ENCODE measurements at regions not wholly inside any gene's neighbourhood (a gene's known extent, or its start where the extent isn't known, plus 50 kb on each side); places are given as distances from the start of the nearest gene placed in this dataset.

DNA sequence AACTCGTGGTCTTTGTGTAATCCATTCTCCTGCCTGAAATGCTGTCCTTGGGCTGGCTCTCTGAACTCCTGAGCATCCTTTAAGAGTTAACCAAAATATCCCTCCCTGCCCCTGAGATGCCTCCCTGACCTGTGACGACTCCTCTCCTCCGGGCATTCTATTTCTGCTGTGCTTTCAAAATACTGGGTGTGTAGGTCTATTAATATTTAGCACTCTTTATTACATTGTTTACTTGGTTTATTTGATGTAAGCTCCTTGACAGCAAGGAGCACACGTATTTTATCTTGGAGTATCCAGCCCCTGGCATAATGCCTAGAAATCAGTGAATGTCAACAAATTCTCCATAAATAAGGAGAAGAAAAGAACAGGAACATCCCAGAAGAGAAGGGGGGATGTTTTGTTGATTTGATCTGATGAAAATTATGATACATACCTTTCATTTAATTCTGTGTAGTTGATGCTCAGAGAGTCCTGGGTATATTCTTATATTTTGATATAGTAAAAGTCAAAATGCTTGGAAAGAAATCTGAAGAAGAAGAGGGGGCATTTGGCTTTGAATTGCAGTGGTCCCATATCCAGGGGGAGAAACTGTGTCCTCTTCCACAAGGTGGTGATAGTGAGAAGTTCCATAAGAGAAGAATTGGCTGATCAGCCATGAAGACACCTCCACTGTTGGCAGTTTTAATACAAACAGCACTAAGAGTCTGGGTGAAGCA lies 107.7 kb upstream of the MPP7 start:
- H3K27ac ChIP-seq (ENCODE audit: low read depth) = no peak overlapping the region
- H3K36me3 ChIP-seq (ENCODE audit: insufficient read depth) = no peaks in the 10 kb centered on the region
- no peaks in the 10 kb centered on the region for H3F3A ChIP-seq (replicated peaks; ENCODE audit: low read depth)
- H3K27me3 Mint-ChIP-seq (ENCODE audit: insufficient read depth, low read depth, poor library complexity) = no peaks in the 10 kb centered on the region
- no peaks in the 10 kb centered on the region for H3K4me1 ChIP-seq (ENCODE audit: insufficient read depth)
- H3K27me3 ChIP-seq (ENCODE audit: insufficient read depth) = no peaks in the 10 kb centered on the region
- H4K20me1 ChIP-seq (replicated peaks; ENCODE audit: insufficient read depth) = no peaks in the 10 kb centered on the region
- H3K27ac Mint-ChIP-seq = no peak overlapping the region
- H3K4me3 ChIP-seq = no peak overlapping the region
- H2AFZ ChIP-seq = no peak overlapping the region
- no peaks in the 10 kb centered on the region for H3K79me2 ChIP-seq (replicated peaks; ENCODE audit: insufficient read depth)
- TF ChIP-seq CTCF (conservative IDR thresholded peaks at IDR 0.05; ENCODE audit: low read depth in 2 of 2) (peak; percentile 51 to 53), POLR2AphosphoS5 (IDR thresholded peaks at IDR 0.05; ENCODE audit: low read depth) (no peak), REST (IDR thresholded peaks at IDR 0.05; ENCODE audit: unreplicated experiment) (no peak), NANOG (IDR thresholded peaks at IDR 0.05; ENCODE audit: borderline replicate concordance) (no peak), CREB1 (CRISPR knock-in tag; IDR thresholded peaks at IDR 0.05; ENCODE audit: low read depth) (no peak), ZNF331 (CRISPR knock-in tag; IDR thresholded peaks at IDR 0.05; ENCODE audit: low read depth) (no peak)
- H3K9me3 Mint-ChIP-seq = peaks cover 29% of the 10 kb centered on the region
- H3K4me3 Mint-ChIP-seq = no peak overlapping the region
- H3K4me1 Mint-ChIP-seq = no peaks in the 10 kb centered on the region
- peaks cover 3% of the 10 kb centered on the region; the same call in 1 of the 3 replicates for H3K36me3 Mint-ChIP-seq (ENCODE audit: low read depth)
- DNase-seq (ENCODE audit: low spot score) (peak; percentile 40), ATAC-seq (peak; percentile 44)
- H3K9me2 ChIP-seq (ENCODE audit: insufficient read depth) = 0 out of 2 replicates have a peak, but pooled peaks cover 3% of the 10 kb centered on the region
- no peak overlapping the region for H3K4me2 ChIP-seq

DNA sequence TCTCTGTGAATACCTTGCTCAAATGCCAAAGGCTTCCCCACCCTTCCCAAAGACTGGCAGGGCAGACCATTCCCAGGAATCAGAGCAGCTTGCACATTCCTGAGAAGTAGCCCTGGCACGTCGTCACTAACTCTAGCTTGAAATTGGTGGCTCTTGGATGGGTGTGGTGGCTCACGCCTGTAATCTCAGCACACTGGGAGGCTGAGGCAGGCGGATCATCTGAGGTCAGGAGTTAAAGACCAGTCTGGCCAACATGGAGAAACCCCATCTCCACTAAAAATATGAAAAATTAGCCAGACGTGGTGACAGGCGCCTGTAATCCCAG lies 108.2 kb upstream of the MPP7 start:
- Mint-ChIP-seq H3K4me3 (no peak overlapping the region), H3K9me3 (peaks cover 29% of the 10 kb centered on the region), H3K27ac (no peak overlapping the region), H3K27me3 (ENCODE audit: insufficient read depth, low read depth, poor library complexity) (no peaks in the 10 kb centered on the region), H3K4me1 (no peaks in the 10 kb centered on the region), H3K36me3 (ENCODE audit: low read depth) (peaks cover 3% of the 10 kb centered on the region; the same call in 1 of the 3 replicates)
- H3K79me2 ChIP-seq (replicated peaks; ENCODE audit: insufficient read depth) = no peaks in the 10 kb centered on the region
- 0 out of 2 replicates have a peak, but pooled peaks cover 3% of the 10 kb centered on the region for H3K9me2 ChIP-seq (ENCODE audit: insufficient read depth)
- no peaks in the 10 kb centered on the region for H3K36me3 ChIP-seq (ENCODE audit: insufficient read depth)
- no peaks in the 10 kb centered on the region for H3K27me3 ChIP-seq (ENCODE audit: insufficient read depth)
- ATAC-seq = no peak
- H3K4me2 ChIP-seq = no peak overlapping the region
- no peak overlapping the region for H2AFZ ChIP-seq
- H3K4me3 ChIP-seq = no peak overlapping the region
- DNase-seq (ENCODE audit: low spot score) = no peak
- H3F3A ChIP-seq (replicated peaks; ENCODE audit: low read depth) = no peaks in the 10 kb centered on the region
- no peak overlapping the region for H3K27ac ChIP-seq (ENCODE audit: low read depth)
- no peaks in the 10 kb centered on the region for H4K20me1 ChIP-seq (replicated peaks; ENCODE audit: insufficient read depth)
- H3K4me1 ChIP-seq (ENCODE audit: insufficient read depth) = no peaks in the 10 kb centered on the region
- no peak for TF ChIP-seq ETS1 (IDR thresholded peaks at IDR 0.05)
- TF ChIP-seq NANOG (IDR thresholded peaks at IDR 0.05; ENCODE audit: borderline replicate concordance) = no peak
- no peak for TF ChIP-seq ZNF114 (CRISPR knock-in tag; IDR thresholded peaks at IDR 0.05)
- TF ChIP-seq EZH2 (IDR thresholded peaks at IDR 0.05; ENCODE audit: low read depth, unreplicated experiment) = no peak
- no peak for TF ChIP-seq CREB1 (CRISPR knock-in tag; IDR thresholded peaks at IDR 0.05; ENCODE audit: low read depth)
